ENCODE measurements at regions not wholly inside any gene's neighbourhood (a gene's known extent, or its start where the extent isn't known, plus 50 kb on each side); places are given as distances from the start of the nearest gene placed in this dataset.

- no peak for TF ChIP-seq NR3C1 (IDR thresholded peaks at IDR 0.05)
- TF ChIP-seq BCL3 (IDR thresholded peaks at IDR 0.05), result no peak
These were observed 1194.3 kb upstream of the CELF2 start for GRCh38 chr10:9823268-9823930.
